HepG2 (cell line): ENCODE measurements at regions not wholly inside any gene's neighbourhood (a gene's known extent, or its start where the extent isn't known, plus 50 kb on each side); places are given as distances from the start of the nearest gene placed in this dataset.

ENCODE experiments used
- ATAC-seq: fragments of 200-7000 bp; cut with Tn5 transposase; 3 replicates; pipeline ENCODE4 v1.9.1; 2020; ENCODE audit warnings: mild to moderate bottlenecking, moderate library complexity
- BruUV-seq: library from RNA; stranded (reverse); fragments of 400-500 nt; replicated peaks from 2 replicates; lab custom pipeline; 2021; lab: Mats Ljungman, UMichigan
- CTCF ChIA-PET: fragments of 300-600 bp; formaldehyde crosslinking; extraction: SDS; loops from one replicate; lab custom pipeline; 2021; ENCODE audit warnings: low total read pairs, inconsistent platforms, low intra/inter-chr PET ratio; lab: Yijun Ruan, JAX
- POLR2A ChIA-PET: fragments of 350-600 bp; sonication (Branson Sonifier 250); formaldehyde crosslinking; loops from one replicate; lab custom pipeline; 2020; ENCODE audit warnings: antibody characterized with exemption, inconsistent platforms; lab: Yijun Ruan, JAX
- DNase-seq: peaks from one replicate; pipeline ENCODE4 v3.0.0-alpha.2; 2015; ENCODE audit warnings: low spot score
- FAIRE-seq: peaks from 3 replicates; lab custom pipeline; 2011; peaks lifted over from hg19 to GRCh38; lab: Jason Lieb, UNC
- H2AFZ ChIP-seq: one replicate; pipeline ENCODE4 v1.6.1; 2011; ENCODE audit warnings: low read length, inconsistent platforms
- H3K27ac ChIP-seq: fragments of 300-600 bp; 3 replicates; pipeline ENCODE4 v1.8.0; 2011; ENCODE audit warnings: mixed run types, mild to moderate bottlenecking, mixed read lengths, low read length, inconsistent platforms; ENCODE audit not compliant: insufficient read depth; ENCODE audit errors: extremely low read length
- H3K27me3 ChIP-seq, 2 experiments: fragments of 200-600 bp in 1 of 2; 2 replicates in 1 of 2; 3 replicates in 1 of 2; pipeline versions ENCODE4 v1.6.0 to v1.8.0; 2011; ENCODE audit warnings: low read length in 2 of 2, mild to moderate bottlenecking in 2 of 2, moderate library complexity in 2 of 2, inconsistent platforms in 1 of 2; ENCODE audit not compliant: insufficient read depth in 2 of 2, control insufficient read depth in 1 of 2
- H3K36me3 ChIP-seq, 2 experiments: fragments of 200-600 bp in 1 of 2; replicated peaks in 1 of 2; 2 replicates in 1 of 2; 3 replicates in 1 of 2; pipeline versions ENCODE4 v1.5.1 to v1.8.0; 2011; ENCODE audit warnings: low read length in 2 of 2, inconsistent platforms in 1 of 2; ENCODE audit not compliant: insufficient read depth in 2 of 2, control insufficient read depth in 1 of 2
- H3K4me1 ChIP-seq: 2 replicates; pipeline ENCODE4 v1.5.1; 2012; ENCODE audit warnings: low read length, inconsistent platforms; ENCODE audit not compliant: insufficient read depth
- H3K4me2 ChIP-seq: 2 replicates; pipeline ENCODE4 v1.6.0; 2011; ENCODE audit warnings: low read depth, low read length, inconsistent platforms
- H3K4me3 ChIP-seq, 3 experiments: fragments of 200-600 bp in 1 of 3; sonication (generic), shearing (Covaris generic) in 1 of 3; replicated peaks in 1 of 3; 2 replicates each; pipeline ENCODE4 v1.5.1; 2011 to 2016; ENCODE audit warnings: low read length in 3 of 3, inconsistent platforms in 2 of 3, low read depth in 2 of 3, mild to moderate bottlenecking in 2 of 3, control low read depth in 1 of 3, mixed read lengths in 1 of 3; ENCODE audit not compliant: insufficient read depth in 1 of 3
- H3K79me2 ChIP-seq: one replicate; pipeline ENCODE4 v1.6.1; 2011; ENCODE audit warnings: low read length, inconsistent platforms; ENCODE audit not compliant: insufficient read depth
- H3K9ac ChIP-seq: 2 replicates; pipeline ENCODE4 v1.6.0; 2011; ENCODE audit warnings: mild to moderate bottlenecking, low read depth, low read length, inconsistent platforms; ENCODE audit not compliant: insufficient read depth
- H3K9me3 ChIP-seq: 2 replicates; pipeline ENCODE4 v1.5.1; 2012; ENCODE audit warnings: mild to moderate bottlenecking, low read length
- H4K20me1 ChIP-seq: 2 replicates; pipeline ENCODE4 v1.6.0; 2011; ENCODE audit warnings: inconsistent platforms, mild to moderate bottlenecking, low read length, moderate library complexity; ENCODE audit not compliant: insufficient read depth
- CREB1 ChIP-seq, 2 experiments: fragments of 450-650 bp in 1 of 2; IDR thresholded peaks; 2 replicates each; pipeline ENCODE4 v1.6.1; 2016 to 2017; ENCODE audit warnings: control low read depth in 1 of 2, mild to moderate bottlenecking in 1 of 2, missing compliant biosample characterization in 1 of 2, missing genetic modification characterization in 1 of 2
- FOXK1 ChIP-seq: sonication (generic); formaldehyde crosslinking; IDR thresholded peaks from 2 replicates; pipeline ENCODE4 v1.4.0; 2020; ENCODE audit warnings: low read depth, missing genetic modification reagents, borderline replicate concordance
- GABPA ChIP-seq, 2 experiments: IDR thresholded peaks; 2 replicates each; pipeline ENCODE4 v1.6.1; 2011 to 2016; ENCODE audit warnings: low read depth in 2 of 2, low read length in 1 of 2, missing biosample characterization in 1 of 2, missing genetic modification characterization in 1 of 2
- HNRNPLL ChIP-seq: fragments of 200-400 bp; formaldehyde crosslinking; IDR thresholded peaks from 2 replicates; pipeline ENCODE4 v1.6.1; 2017; ENCODE audit warnings: mild to moderate bottlenecking, low read depth, low read length; ENCODE audit not compliant: poor library complexity, severe bottlenecking
- HOMEZ ChIP-seq: IDR thresholded peaks from 2 replicates; pipeline ENCODE4 v1.6.1; 2016; ENCODE audit warnings: low read depth
- MXD3 ChIP-seq: IDR thresholded peaks from 2 replicates; pipeline ENCODE4 v1.6.1; 2016; ENCODE audit warnings: mild to moderate bottlenecking, missing biosample characterization, missing genetic modification reagents
- NBN ChIP-seq: fragments of 450-650 bp; conservative IDR thresholded peaks from 2 replicates; pipeline ENCODE4 v1.6.1; 2017
- SIX1 ChIP-seq: sonication (generic); formaldehyde crosslinking; IDR thresholded peaks from 2 replicates; pipeline ENCODE4 v1.4.0; 2020; ENCODE audit warnings: missing genetic modification reagents, borderline replicate concordance
- SMARCE1 ChIP-seq: fragments of 450-650 bp; IDR thresholded peaks from 2 replicates; pipeline ENCODE4 v1.6.1; 2017; ENCODE audit warnings: borderline replicate concordance
- ZNF430 ChIP-seq: sonication (generic); formaldehyde crosslinking; IDR thresholded peaks from 2 replicates; pipeline ENCODE4 v1.9.0; 2021; ENCODE audit warnings: mild to moderate bottlenecking, missing genetic modification reagents
- ZNF431 ChIP-seq: sonication (generic); formaldehyde crosslinking; IDR thresholded peaks from 2 replicates; pipeline ENCODE4 v1.9.0; 2022; ENCODE audit warnings: missing genetic modification reagents, low read depth, mild to moderate bottlenecking, borderline replicate concordance
- ZNF441 ChIP-seq: sonication (generic); formaldehyde crosslinking; IDR thresholded peaks from 2 replicates; pipeline ENCODE4 v1.7.0; 2021; ENCODE audit warnings: missing genetic modification reagents, borderline replicate concordance
- ZNF597 ChIP-seq: sonication (generic); formaldehyde crosslinking; IDR thresholded peaks from 2 replicates; pipeline ENCODE4 v1.5.0; 2020; ENCODE audit warnings: missing genetic modification reagents
- WGBS: methylation state at CpG from one replicate; pipeline ENCODE4 v1.1.6; 2017; ENCODE audit warnings: low lambda C conversion rate; 5-methylcytosine and 5-hydroxymethylcytosine counted together
- in situ Hi-C: cut with HindIII; loops from 2 replicates; pipeline ENCODE4 v1.10.0; 2017; ENCODE audit warnings: low pct_unique_long_range_greater_than_20kb; ENCODE audit not compliant: extremely low pct_ligation_motif_present
- intact Hi-C: fragments of 100-400 bp; cut with micrococcal nuclease; formaldehyde crosslinking; loops from one replicate; pipeline ENCODE4 v1.10.0; 2022; ENCODE audit not compliant: unreplicated experiment
- TF ChIP-seq, protein P1 (sequence below): sonication (generic); formaldehyde crosslinking; IDR thresholded peaks from 2 replicates; pipeline ENCODE4 v1.5.0; 2020; ENCODE audit warnings: missing genetic modification reagents
- TF ChIP-seq, protein P2 (sequence below): sonication (generic); formaldehyde crosslinking; conservative IDR thresholded peaks from 2 replicates; pipeline ENCODE4 v1.4.0; 2020; ENCODE audit warnings: missing genetic modification reagents
- TF ChIP-seq, protein P3 (sequence below): sonication (generic); formaldehyde crosslinking; IDR thresholded peaks from 2 replicates; pipeline ENCODE4 v1.4.0; 2020; ENCODE audit warnings: missing genetic modification reagents

DNA sequence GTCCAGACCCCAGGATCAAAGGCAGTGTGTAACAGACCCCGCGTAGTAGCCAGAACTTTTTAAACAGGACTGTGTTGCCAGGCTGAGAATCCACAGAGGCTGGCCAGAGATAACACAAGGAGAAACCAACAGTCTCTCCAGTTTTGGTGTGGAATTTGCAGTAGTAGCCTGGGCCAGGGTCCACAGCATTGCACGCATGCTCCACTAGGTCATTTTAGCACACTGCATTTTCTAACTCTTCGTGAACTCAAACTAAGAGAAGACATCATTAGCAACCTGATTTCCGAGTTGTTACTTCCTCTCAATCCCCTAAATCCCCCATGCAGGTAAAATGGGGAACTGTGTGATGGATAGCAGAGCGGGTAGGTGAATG lies 119.6 kb downstream of the BOD1 start:
- in situ Hi-C loops, result no loop called here
- TF ChIP-seq, protein P1, sequence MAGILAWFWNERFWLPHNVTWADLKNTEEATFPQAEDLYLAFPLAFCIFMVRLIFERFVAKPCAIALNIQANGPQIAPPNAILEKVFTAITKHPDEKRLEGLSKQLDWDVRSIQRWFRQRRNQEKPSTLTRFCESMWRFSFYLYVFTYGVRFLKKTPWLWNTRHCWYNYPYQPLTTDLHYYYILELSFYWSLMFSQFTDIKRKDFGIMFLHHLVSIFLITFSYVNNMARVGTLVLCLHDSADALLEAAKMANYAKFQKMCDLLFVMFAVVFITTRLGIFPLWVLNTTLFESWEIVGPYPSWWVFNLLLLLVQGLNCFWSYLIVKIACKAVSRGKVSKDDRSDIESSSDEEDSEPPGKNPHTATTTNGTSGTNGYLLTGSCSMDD (CRISPR knock-in tag), result no peak
- no peak for TF ChIP-seq ZNF441 (CRISPR knock-in tag)
- TF ChIP-seq FOXK1 (CRISPR knock-in tag), result no peak
- TF ChIP-seq ZNF431 (CRISPR knock-in tag), result no peak
- no peak for TF ChIP-seq HNRNPLL
- TF ChIP-seq, protein P2, sequence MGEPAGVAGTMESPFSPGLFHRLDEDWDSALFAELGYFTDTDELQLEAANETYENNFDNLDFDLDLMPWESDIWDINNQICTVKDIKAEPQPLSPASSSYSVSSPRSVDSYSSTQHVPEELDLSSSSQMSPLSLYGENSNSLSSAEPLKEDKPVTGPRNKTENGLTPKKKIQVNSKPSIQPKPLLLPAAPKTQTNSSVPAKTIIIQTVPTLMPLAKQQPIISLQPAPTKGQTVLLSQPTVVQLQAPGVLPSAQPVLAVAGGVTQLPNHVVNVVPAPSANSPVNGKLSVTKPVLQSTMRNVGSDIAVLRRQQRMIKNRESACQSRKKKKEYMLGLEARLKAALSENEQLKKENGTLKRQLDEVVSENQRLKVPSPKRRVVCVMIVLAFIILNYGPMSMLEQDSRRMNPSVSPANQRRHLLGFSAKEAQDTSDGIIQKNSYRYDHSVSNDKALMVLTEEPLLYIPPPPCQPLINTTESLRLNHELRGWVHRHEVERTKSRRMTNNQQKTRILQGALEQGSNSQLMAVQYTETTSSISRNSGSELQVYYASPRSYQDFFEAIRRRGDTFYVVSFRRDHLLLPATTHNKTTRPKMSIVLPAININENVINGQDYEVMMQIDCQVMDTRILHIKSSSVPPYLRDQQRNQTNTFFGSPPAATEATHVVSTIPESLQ, result no peak
- TF ChIP-seq ZNF597 (CRISPR knock-in tag), result no peak
- TF ChIP-seq SIX1 (CRISPR knock-in tag), result no peak
- no peak for TF ChIP-seq GABPA (IDR thresholded peaks at IDR 0.05; ENCODE audit: low read depth, low read length)
- TF ChIP-seq GABPA (CRISPR knock-in tag; IDR thresholded peaks at IDR 0.05; ENCODE audit: low read depth), result no peak
- no peak for TF ChIP-seq ZNF430
- TF ChIP-seq NBN, result no peak
- TF ChIP-seq MXD3 (CRISPR knock-in tag), result no peak
- TF ChIP-seq SMARCE1, result no peak
- TF ChIP-seq CREB1 (IDR thresholded peaks at IDR 0.05), result no peak
- TF ChIP-seq CREB1 (CRISPR knock-in tag; IDR thresholded peaks at IDR 0.05), result no peak
- no peak for TF ChIP-seq HOMEZ (CRISPR knock-in tag)
- TF ChIP-seq, protein P3, sequence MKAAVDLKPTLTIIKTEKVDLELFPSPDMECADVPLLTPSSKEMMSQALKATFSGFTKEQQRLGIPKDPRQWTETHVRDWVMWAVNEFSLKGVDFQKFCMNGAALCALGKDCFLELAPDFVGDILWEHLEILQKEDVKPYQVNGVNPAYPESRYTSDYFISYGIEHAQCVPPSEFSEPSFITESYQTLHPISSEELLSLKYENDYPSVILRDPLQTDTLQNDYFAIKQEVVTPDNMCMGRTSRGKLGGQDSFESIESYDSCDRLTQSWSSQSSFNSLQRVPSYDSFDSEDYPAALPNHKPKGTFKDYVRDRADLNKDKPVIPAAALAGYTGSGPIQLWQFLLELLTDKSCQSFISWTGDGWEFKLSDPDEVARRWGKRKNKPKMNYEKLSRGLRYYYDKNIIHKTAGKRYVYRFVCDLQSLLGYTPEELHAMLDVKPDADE (CRISPR knock-in tag), result no peak

More for the DNA sequence above, 119.6 kb downstream of the BOD1 start:
- peaks cover 0 to 38% of the 10 kb centered on the region in 2 experiments; a peak in 2 of 5 replicates for H3K27me3 ChIP-seq
- CTCF ChIA-PET, result no interaction called here
- H2AFZ ChIP-seq, result no peak overlapping the region
- H4K20me1 ChIP-seq, result no peaks in the 10 kb centered on the region
- no peaks in the 10 kb centered on the region for H3K9me3 ChIP-seq
- POLR2A ChIA-PET, result no interaction called here
- no peaks in the 10 kb centered on the region for H3K79me2 ChIP-seq
- H3K27ac ChIP-seq, result no peak overlapping the region
- BruUV-seq, result no TSS peak
- DNase-seq, result no peak
- ATAC-seq, result no peak
- H3K9ac ChIP-seq, result no peak overlapping the region
- H3K36me3 ChIP-seq, result no peaks in the 10 kb centered on the region
- no peak overlapping the region for H3K4me3 ChIP-seq
- WGBS, result 55% methylated on average over 6 of the region's 6 CpGs
- H3K4me2 ChIP-seq, result no peak overlapping the region
- H3K4me1 ChIP-seq, result peaks cover 51% of the 10 kb centered on the region
- no peak for FAIRE-seq
- intact Hi-C loops, result no loop called here
